MM.1S (cell line): ENCODE measurements at regions not wholly inside any gene's neighbourhood (a gene's known extent, or its start where the extent isn't known, plus 50 kb on each side); places are given as distances from the start of the nearest gene placed in this dataset.

Source experiments
- EZH2 ChIP-seq: fragments of 300-600 bp; sonication (generic); optimal IDR thresholded peaks from 2 replicates; pipeline ENCODE3; 2017; ENCODE audit warnings: low read depth, mild to moderate bottlenecking, antibody characterized with exemption, low read length, mixed read lengths
- EZH2phosphoT487 ChIP-seq: fragments of 300-600 bp; sonication (generic); IDR thresholded peaks from 2 replicates; pipeline ENCODE4 v1.6.1; 2018; ENCODE audit warnings: antibody characterized with exemption, low read length
- TF ChIP-seq, protein P1 (sequence below): fragments of 300-600 bp; sonication (generic); IDR thresholded peaks from 2 replicates; pipeline ENCODE4 v1.5.1; 2016; ENCODE audit warnings: antibody characterized with exemption, low read length, mixed read lengths

DNA sequence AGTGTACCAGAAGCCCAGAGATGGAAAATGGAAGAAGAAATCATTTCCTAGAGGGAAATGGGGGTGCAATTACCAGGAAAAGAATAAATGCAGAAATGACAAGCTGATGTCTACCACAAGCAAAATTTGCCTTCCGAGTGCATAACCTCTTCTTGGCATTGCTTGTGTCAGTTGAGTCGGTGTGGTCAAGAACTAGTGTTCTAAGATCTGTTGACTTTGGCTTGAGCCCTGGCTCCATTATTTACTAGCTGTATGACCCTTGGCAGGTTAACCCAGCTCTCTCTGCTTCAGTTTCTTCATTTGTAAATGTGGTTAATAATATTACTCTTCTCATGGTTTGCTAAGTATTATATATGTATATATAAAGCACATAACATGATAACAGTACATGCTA lies 273.0 kb upstream of the IRX5 start:
- TF ChIP-seq, protein P1, sequence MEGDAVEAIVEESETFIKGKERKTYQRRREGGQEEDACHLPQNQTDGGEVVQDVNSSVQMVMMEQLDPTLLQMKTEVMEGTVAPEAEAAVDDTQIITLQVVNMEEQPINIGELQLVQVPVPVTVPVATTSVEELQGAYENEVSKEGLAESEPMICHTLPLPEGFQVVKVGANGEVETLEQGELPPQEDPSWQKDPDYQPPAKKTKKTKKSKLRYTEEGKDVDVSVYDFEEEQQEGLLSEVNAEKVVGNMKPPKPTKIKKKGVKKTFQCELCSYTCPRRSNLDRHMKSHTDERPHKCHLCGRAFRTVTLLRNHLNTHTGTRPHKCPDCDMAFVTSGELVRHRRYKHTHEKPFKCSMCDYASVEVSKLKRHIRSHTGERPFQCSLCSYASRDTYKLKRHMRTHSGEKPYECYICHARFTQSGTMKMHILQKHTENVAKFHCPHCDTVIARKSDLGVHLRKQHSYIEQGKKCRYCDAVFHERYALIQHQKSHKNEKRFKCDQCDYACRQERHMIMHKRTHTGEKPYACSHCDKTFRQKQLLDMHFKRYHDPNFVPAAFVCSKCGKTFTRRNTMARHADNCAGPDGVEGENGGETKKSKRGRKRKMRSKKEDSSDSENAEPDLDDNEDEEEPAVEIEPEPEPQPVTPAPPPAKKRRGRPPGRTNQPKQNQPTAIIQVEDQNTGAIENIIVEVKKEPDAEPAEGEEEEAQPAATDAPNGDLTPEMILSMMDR: no peak
- TF ChIP-seq EZH2: no peak
- no peak for TF ChIP-seq EZH2phosphoT487
